GM12878 (cell line): ENCODE measurements at regions not wholly inside any gene's neighbourhood (a gene's known extent, or its start where the extent isn't known, plus 50 kb on each side); places are given as distances from the start of the nearest gene placed in this dataset.

ENCODE experiments used
- ATAC-seq: fragments of 200-7000 bp; cut with Tn5 transposase; 3 replicates; pipeline ENCODE4 v1.9.1; 2020; ENCODE audit warnings: mild to moderate bottlenecking, moderate library complexity
- BruUV-seq: library from RNA; stranded (reverse); fragments of 400-500 nt; replicated peaks from 2 replicates; lab custom pipeline; 2021; lab: Mats Ljungman, UMichigan
- CTCF ChIA-PET: fragments of 300-600 bp; sonication (Branson Sonifier 250); formaldehyde crosslinking; extraction: SDS; loops from one replicate; lab custom pipeline; 2021; ENCODE audit warnings: inconsistent platforms; lab: Yijun Ruan, JAX
- POLR2A ChIA-PET: fragments of 350-600 bp; formaldehyde crosslinking; extraction: SDS; loops from one replicate; lab custom pipeline; 2021; ENCODE audit warnings: inconsistent platforms; lab: Charles Lee
- RAD21 ChIA-PET: fragments of 300-600 bp; sonication (Branson Sonifier 250); formaldehyde crosslinking; loops from one replicate; lab custom pipeline; 2023; ENCODE audit warnings: antibody characterized with exemption; ENCODE audit not compliant: unreplicated experiment; lab: Charles Lee
- SMC1A ChIA-PET: fragments of 300-600 bp; sonication (Branson Sonifier 250); formaldehyde crosslinking; loops from one replicate; lab custom pipeline; 2023; ENCODE audit not compliant: unreplicated experiment, uncharacterized antibody; lab: Charles Lee
- DNase-seq: peaks from one replicate; pipeline ENCODE4 v3.0.0-alpha.2; 2011; ENCODE audit warnings: low read depth, low spot score
- FAIRE-seq: peaks from 3 replicates; lab custom pipeline; 2011; peaks lifted over from hg19 to GRCh38; lab: Jason Lieb, UNC
- H2AFZ ChIP-seq: 2 replicates; pipeline ENCODE4 v1.6.0; 2011; ENCODE audit warnings: low read depth, low read length, control low read depth; ENCODE audit not compliant: control insufficient read depth
- H3K27ac ChIP-seq: 2 replicates; pipeline ENCODE4 v1.5.1; 2011; ENCODE audit warnings: control low read depth; ENCODE audit not compliant: control insufficient read depth, insufficient read depth
- H3K27me3 ChIP-seq, 2 experiments: replicated peaks in 1 of 2; 2 replicates each; pipeline versions ENCODE4 v1.6.0 to v1.6.1; 2011; ENCODE audit warnings: low read length in 1 of 2; ENCODE audit not compliant: control insufficient read depth in 2 of 2, insufficient read depth in 2 of 2
- H3K36me3 ChIP-seq, 2 experiments: 2 replicates each; pipeline ENCODE4 v1.5.1; 2011; ENCODE audit warnings: low read length in 1 of 2; ENCODE audit not compliant: control insufficient read depth in 2 of 2, insufficient read depth in 2 of 2
- H3K4me1 ChIP-seq: 2 replicates; pipeline ENCODE4 v1.6.1; 2011; ENCODE audit warnings: mild to moderate bottlenecking, low read length, moderate library complexity, mixed read lengths; ENCODE audit not compliant: control insufficient read depth, insufficient read depth
- H3K4me2 ChIP-seq: 2 replicates; pipeline ENCODE4 v1.6.0; 2011; ENCODE audit warnings: control low read depth; ENCODE audit not compliant: control insufficient read depth, insufficient read depth
- H3K4me3 ChIP-seq: fragments of 200-600 bp; sonication (generic); 2 replicates; pipeline ENCODE4 v1.5.1; 2016
- H3K79me2 ChIP-seq: 2 replicates; pipeline ENCODE4 v1.6.0; 2011; ENCODE audit warnings: low read length; ENCODE audit not compliant: control insufficient read depth, insufficient read depth
- H3K9ac ChIP-seq: 2 replicates; pipeline ENCODE4 v1.8.0; 2011; ENCODE audit warnings: low read length, control low read depth, mixed read lengths; ENCODE audit not compliant: control insufficient read depth, insufficient read depth
- H3K9me3 ChIP-seq: replicated peaks from 3 replicates; pipeline ENCODE4 v1.5.1; 2011; ENCODE audit warnings: mild to moderate bottlenecking, low read length; ENCODE audit not compliant: control insufficient read depth, insufficient read depth
- H4K20me1 ChIP-seq: 2 replicates; pipeline ENCODE4 v1.6.0; 2011; ENCODE audit not compliant: control insufficient read depth, insufficient read depth
- CHD4 ChIP-seq: fragments of 200-600 bp; sonication (generic); IDR thresholded peaks from 2 replicates; pipeline ENCODE4 v1.6.1; 2016; ENCODE audit warnings: mild to moderate bottlenecking
- E2F4 ChIP-seq: IDR thresholded peaks from 2 replicates; pipeline ENCODE4 v1.6.1; 2012; ENCODE audit warnings: low read depth, low read length, improper control_type of control experiment
- HDAC2 ChIP-seq: fragments of 200-600 bp; sonication (generic); IDR thresholded peaks from 2 replicates; pipeline ENCODE4 v1.6.1; 2017
- NR2C2 ChIP-seq: IDR thresholded peaks from 2 replicates; pipeline ENCODE4 v1.6.1; 2011; ENCODE audit warnings: borderline replicate concordance, low read depth; ENCODE audit not compliant: control insufficient read depth, insufficient read length
- PBX3 ChIP-seq: IDR thresholded peaks from 2 replicates; pipeline ENCODE4 v1.6.1; 2011; ENCODE audit warnings: mild to moderate bottlenecking, low read depth, low read length, moderate library complexity; ENCODE audit not compliant: insufficient replicate concordance
- POLR2A ChIP-seq: IDR thresholded peaks from 2 replicates; pipeline ENCODE4 v1.6.1; 2011; ENCODE audit warnings: low read depth, mild to moderate bottlenecking, low read length
- POU2F2 ChIP-seq: IDR thresholded peaks from 3 replicates; pipeline ENCODE4 v1.6.1; 2011; ENCODE audit warnings: low read depth, mild to moderate bottlenecking, low read length, borderline replicate concordance
- PRDM15 ChIP-seq: fragments of 450-650 bp; formaldehyde crosslinking; IDR thresholded peaks from 2 replicates; pipeline ENCODE4 v1.4.0; 2020; ENCODE audit warnings: mild to moderate bottlenecking, moderate library complexity
- RAD21 ChIP-seq: IDR thresholded peaks from 2 replicates; pipeline ENCODE4 v1.6.1; 2011; ENCODE audit warnings: mild to moderate bottlenecking, low read depth, low read length, moderate library complexity; ENCODE audit not compliant: insufficient read depth
- RELA ChIP-seq: fragments of 450-650 bp; IDR thresholded peaks from 2 replicates; pipeline ENCODE4 v1.8.0; 2014; ENCODE audit warnings: borderline replicate concordance; ENCODE audit not compliant: partially characterized antibody
- SIN3A ChIP-seq: IDR thresholded peaks from 2 replicates; pipeline ENCODE4 v1.6.1; 2012; ENCODE audit warnings: low read depth, low read length, improper control_type of control experiment
- SIX5 ChIP-seq: IDR thresholded peaks from 2 replicates; pipeline ENCODE4 v1.6.1; 2011; ENCODE audit warnings: mild to moderate bottlenecking, low read depth, low read length, moderate library complexity; ENCODE audit not compliant: severe bottlenecking
- ZNF217 ChIP-seq: fragments of 450-650 bp; IDR thresholded peaks from 2 replicates; pipeline ENCODE4 v1.6.1; 2017; ENCODE audit warnings: antibody characterized with exemption, mild to moderate bottlenecking
- WGBS: methylation state at CpG from one replicate; pipeline ENCODE4 v1.1.6; 2016; ENCODE audit warnings: low lambda C conversion rate; ENCODE audit not compliant: insufficient replicate concordance, insufficient coverage; ENCODE audit errors: missing lambda C conversion rate; 5-methylcytosine and 5-hydroxymethylcytosine counted together
- in situ Hi-C: fragments of 300-500 bp; cut with MboI; formaldehyde crosslinking; loops from 9 replicates; pipeline ENCODE4 v1.14.3; 2018; ENCODE audit warnings: mixed read lengths
- intact Hi-C: fragments of 100-400 bp; cut with micrococcal nuclease; formaldehyde crosslinking; loops from one replicate; pipeline ENCODE4 v1.14.2; 2022; ENCODE audit not compliant: unreplicated experiment
- TF ChIP-seq, protein P1 (sequence below): fragments of 450-650 bp; formaldehyde crosslinking; IDR thresholded peaks from 2 replicates; pipeline ENCODE4 v1.5.0; 2022; ENCODE audit warnings: mild to moderate bottlenecking, missing genetic modification characterization

DNA sequence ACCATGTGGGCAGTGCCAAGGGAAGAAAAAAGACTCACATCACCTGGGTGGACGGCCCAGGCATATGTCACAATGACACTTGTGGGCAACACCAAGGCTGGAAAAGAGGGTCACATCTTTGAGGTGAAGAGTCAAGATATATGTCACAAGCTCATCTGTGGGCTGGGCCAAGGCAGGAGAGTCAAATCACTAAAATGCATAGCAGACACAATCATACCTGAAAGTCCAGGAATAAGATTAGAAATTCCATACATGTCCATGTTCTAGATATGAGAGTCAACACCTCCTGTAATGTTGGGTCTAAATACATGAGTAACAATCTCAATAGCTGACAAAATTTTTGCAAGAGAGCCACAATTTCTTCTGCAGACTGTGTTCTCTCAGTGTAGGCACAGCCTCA, 145.0 kb downstream of the ZNF675 start:
- intact Hi-C loops (no loop called here), in situ Hi-C loops (no loop called here)
- 0% methylated on average over 1 of the region's 1 CpG for WGBS
- TF ChIP-seq CHD4 (no peak), PBX3 (no peak), PRDM15 (CRISPR knock-in tag) (no peak), POU2F2 (no peak), HDAC2 (no peak), POLR2A (no peak), SIX5 (no peak), RAD21 (no peak), ZNF217 (no peak), RELA (no peak), SIN3A (no peak), NR2C2 (no peak), E2F4 (no peak)
- TF ChIP-seq, protein P1, sequence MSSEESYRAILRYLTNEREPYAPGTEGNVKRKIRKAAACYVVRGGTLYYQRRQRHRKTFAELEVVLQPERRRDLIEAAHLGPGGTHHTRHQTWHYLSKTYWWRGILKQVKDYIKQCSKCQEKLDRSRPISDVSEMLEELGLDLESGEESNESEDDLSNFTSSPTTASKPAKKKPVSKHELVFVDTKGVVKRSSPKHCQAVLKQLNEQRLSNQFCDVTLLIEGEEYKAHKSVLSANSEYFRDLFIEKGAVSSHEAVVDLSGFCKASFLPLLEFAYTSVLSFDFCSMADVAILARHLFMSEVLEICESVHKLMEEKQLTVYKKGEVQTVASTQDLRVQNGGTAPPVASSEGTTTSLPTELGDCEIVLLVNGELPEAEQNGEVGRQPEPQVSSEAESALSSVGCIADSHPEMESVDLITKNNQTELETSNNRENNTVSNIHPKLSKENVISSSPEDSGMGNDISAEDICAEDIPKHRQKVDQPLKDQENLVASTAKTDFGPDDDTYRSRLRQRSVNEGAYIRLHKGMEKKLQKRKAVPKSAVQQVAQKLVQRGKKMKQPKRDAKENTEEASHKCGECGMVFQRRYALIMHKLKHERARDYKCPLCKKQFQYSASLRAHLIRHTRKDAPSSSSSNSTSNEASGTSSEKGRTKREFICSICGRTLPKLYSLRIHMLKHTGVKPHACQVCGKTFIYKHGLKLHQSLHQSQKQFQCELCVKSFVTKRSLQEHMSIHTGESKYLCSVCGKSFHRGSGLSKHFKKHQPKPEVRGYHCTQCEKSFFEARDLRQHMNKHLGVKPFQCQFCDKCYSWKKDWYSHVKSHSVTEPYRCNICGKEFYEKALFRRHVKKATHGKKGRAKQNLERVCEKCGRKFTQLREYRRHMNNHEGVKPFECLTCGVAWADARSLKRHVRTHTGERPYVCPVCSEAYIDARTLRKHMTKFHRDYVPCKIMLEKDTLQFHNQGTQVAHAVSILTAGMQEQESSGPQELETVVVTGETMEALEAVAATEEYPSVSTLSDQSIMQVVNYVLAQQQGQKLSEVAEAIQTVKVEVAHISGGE (CRISPR knock-in tag) = no peak

More for the DNA sequence above, 145.0 kb downstream of the ZNF675 start:
- Histone ChIP-seq H4K20me1 (no peaks in the 10 kb centered on the region), H3K79me2 (no peaks in the 10 kb centered on the region), H3K4me1 (no peaks in the 10 kb centered on the region), H3K4me2 (no peak overlapping the region), H3K4me3 (no peak overlapping the region), H3K27ac (no peak overlapping the region), H3K36me3 (no peaks in the 10 kb centered on the region), H3K27me3 (no peaks in the 10 kb centered on the region), H3K9me3 (no peaks in the 10 kb centered on the region; the same call in 2 of the 3 replicates), H3K9ac (no peak overlapping the region), H2AFZ (no peak overlapping the region)
- POLR2A ChIA-PET = no interaction called here
- SMC1A ChIA-PET = no interaction called here
- FAIRE-seq = no peak
- ATAC-seq = no peak
- BruUV-seq = no TSS peak
- CTCF ChIA-PET = no interaction called here
- RAD21 ChIA-PET = no interaction called here
- DNase-seq = no peak
